ENCODE measurements at regions not wholly inside any gene's neighbourhood (a gene's known extent, or its start where the extent isn't known, plus 50 kb on each side); places are given as distances from the start of the nearest gene placed in this dataset.

- ChIA-PET CTCF (no interaction called here), RAD21 (ENCODE audit: unreplicated experiment) (no interaction called here), SMC1A (ENCODE audit: uncharacterized antibody, unreplicated experiment) (no interaction called here), POLR2A (no interaction called here)
- Histone ChIP-seq H3K36me3 (ENCODE audit: control insufficient read depth in 2 of 2, insufficient read depth in 2 of 2, low read length in 1 of 2) (no peaks in the 10 kb centered on the region), H3K9ac (ENCODE audit: control insufficient read depth, insufficient read depth, low read length) (no peak overlapping the region), H2AFZ (ENCODE audit: control insufficient read depth, low read depth, low read length) (no peak overlapping the region), H3K27me3 (replicated peaks in 1 of 2; ENCODE audit: control insufficient read depth in 2 of 2, insufficient read depth in 2 of 2, low read length in 1 of 2) (no peaks in the 10 kb centered on the region; a peak in 3 of 4 replicates), H3K4me2 (ENCODE audit: control insufficient read depth, insufficient read depth) (no peak overlapping the region), H3K79me2 (ENCODE audit: control insufficient read depth, insufficient read depth, low read length) (no peaks in the 10 kb centered on the region), H3K4me1 (ENCODE audit: control insufficient read depth, insufficient read depth, low read length) (no peaks in the 10 kb centered on the region), H4K20me1 (ENCODE audit: control insufficient read depth, insufficient read depth) (no peaks in the 10 kb centered on the region), H3K27ac (ENCODE audit: control insufficient read depth, insufficient read depth) (no peak overlapping the region), H3K9me3 (replicated peaks; ENCODE audit: control insufficient read depth, insufficient read depth, low read length) (no peaks in the 10 kb centered on the region), H3K4me3 (no peak overlapping the region)
- no peak for FAIRE-seq
- no peak for ATAC-seq
- in situ Hi-C loops (cut with MboI) (no loop called here), intact Hi-C loops (cut with micrococcal nuclease; ENCODE audit: unreplicated experiment) (no loop called here)
- WGBS (ENCODE audit: insufficient coverage, insufficient replicate concordance, low lambda C conversion rate, missing lambda C conversion rate) = 51% methylated on average over 17 of the region's 17 CpGs
- TF ChIP-seq POLR2AphosphoS5 (IDR thresholded peaks at IDR 0.05; ENCODE audit: low read length) (no peak), TARDBP (IDR thresholded peaks at IDR 0.05; ENCODE audit: borderline replicate concordance) (no peak), ZBED1 (IDR thresholded peaks at IDR 0.05; ENCODE audit: borderline replicate concordance) (no peak), STAT3 (IDR thresholded peaks at IDR 0.05; ENCODE audit: low read depth, low read length) (no peak), SPI1 (IDR thresholded peaks at IDR 0.05; ENCODE audit: borderline replicate concordance, insufficient read depth, low read depth, low read length) (no peak), TAF1 (IDR thresholded peaks at IDR 0.05; ENCODE audit: borderline replicate concordance, low read depth, low read length) (no peak), ZNF687 (IDR thresholded peaks at IDR 0.05) (no peak)
- no TSS peak for BruUV-seq (replicated peaks)
- DNase-seq (ENCODE audit: low read depth, low spot score) = no peak
These were observed 115.3 kb upstream of the KIRREL3 start for GRCh38 chr11:127115844-127116243.

Data from GM12878 (cell line).